ENCODE measurements at regions not wholly inside any gene's neighbourhood (a gene's known extent, or its start where the extent isn't known, plus 50 kb on each side); places are given as distances from the start of the nearest gene placed in this dataset.

DNA sequence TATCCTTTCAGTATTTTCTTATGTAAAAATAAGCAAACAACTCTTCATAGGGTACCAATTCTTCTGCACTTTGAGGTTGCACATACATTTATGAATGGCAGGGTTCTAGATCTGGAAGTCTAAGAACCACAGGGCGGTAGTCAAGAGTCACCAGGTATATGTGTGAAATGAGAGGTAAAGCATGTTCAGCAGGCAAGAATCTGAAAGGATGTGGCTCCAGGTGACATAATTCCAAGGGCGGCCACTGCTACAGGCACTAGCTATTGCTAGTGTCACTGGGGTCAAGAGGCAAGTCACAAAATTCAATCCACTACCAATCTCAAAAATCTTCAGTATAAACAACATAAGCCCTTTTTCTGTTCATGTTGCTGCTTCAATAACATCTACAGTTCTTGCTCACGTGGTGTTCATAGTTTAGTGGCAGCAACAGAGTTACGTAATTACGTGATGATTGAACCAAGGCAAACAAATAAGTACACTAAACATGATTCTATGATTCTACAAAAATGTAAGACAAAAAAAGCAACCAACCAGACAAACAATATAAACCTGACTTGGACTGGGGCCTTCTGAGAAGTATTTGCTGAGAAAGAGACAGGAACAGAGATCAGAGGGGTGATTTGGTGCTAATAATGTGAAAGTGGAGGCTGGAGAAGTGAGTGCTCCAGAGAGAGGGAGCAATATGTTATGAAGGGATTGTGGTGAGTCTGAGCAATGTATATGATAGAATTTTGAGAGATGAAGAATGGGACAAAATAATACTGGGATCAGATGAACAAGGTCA is 101.7 kb downstream of the NAA11 start:
- Histone ChIP-seq H3K27me3 (ENCODE audit: low read length) (no peaks in the 10 kb centered on the region), H4K20me1 (ENCODE audit: low read length) (no peaks in the 10 kb centered on the region), H3K4me1 (ENCODE audit: insufficient read depth, low read length) (no peaks in the 10 kb centered on the region), H3F3A (ENCODE audit: low read length, unreplicated experiment) (no peaks in the 10 kb centered on the region), H3K9me3 (ENCODE audit: low read length) (no peaks in the 10 kb centered on the region), H3K36me3 (ENCODE audit: low read depth, low read length) (no peaks in the 10 kb centered on the region), H3K4me3 (ENCODE audit: low read length) (no peak overlapping the region), H3K27ac (ENCODE audit: low read length) (no peak overlapping the region), H3K9me2 (replicated peaks; ENCODE audit: low read length) (no peaks in the 10 kb centered on the region), H3K4me2 (ENCODE audit: low read length) (no peak overlapping the region), H2AFZ (ENCODE audit: low read length) (no peak overlapping the region), H3K79me2 (ENCODE audit: low read length) (no peaks in the 10 kb centered on the region), H3K9ac (ENCODE audit: low read length) (no peak overlapping the region)
- no TSS peak for BruUV-seq (replicated peaks)
- ChIA-PET CTCF (no interaction called here), POLR2A (ENCODE audit: unreplicated experiment) (no interaction called here)
- intact Hi-C loops (cut with micrococcal nuclease): no loop called here
- no peak for DNase-seq
- no peak for ATAC-seq
- TF ChIP-seq CTCF (conservative IDR thresholded peaks at IDR 0.05; ENCODE audit: low read depth, low read length) (no peak), EZH2phosphoT487 (IDR thresholded peaks at IDR 0.05; ENCODE audit: borderline replicate concordance, low read length) (no peak), EZH2 (IDR thresholded peaks at IDR 0.05; ENCODE audit: low read length, unreplicated experiment) (no peak)

GRCh38 chr4:79217025-79217424 is 108.8 kb downstream of the NAA11 start:
- Histone ChIP-seq H3K9me3 (ENCODE audit: low read length) (no peaks in the 10 kb centered on the region), H4K20me1 (ENCODE audit: low read length) (no peaks in the 10 kb centered on the region), H3K27me3 (ENCODE audit: low read length) (no peaks in the 10 kb centered on the region), H3K9ac (ENCODE audit: low read length) (no peak overlapping the region), H3K4me1 (ENCODE audit: insufficient read depth, low read length) (no peaks in the 10 kb centered on the region), H3K4me3 (ENCODE audit: low read length) (no peak overlapping the region), H3K27ac (ENCODE audit: low read length) (no peak overlapping the region), H3K79me2 (ENCODE audit: low read length) (no peaks in the 10 kb centered on the region), H2AFZ (ENCODE audit: low read length) (no peak overlapping the region), H3F3A (ENCODE audit: low read length, unreplicated experiment) (no peaks in the 10 kb centered on the region), H3K36me3 (ENCODE audit: low read depth, low read length) (no peaks in the 10 kb centered on the region), H3K9me2 (replicated peaks; ENCODE audit: low read length) (no peaks in the 10 kb centered on the region), H3K4me2 (ENCODE audit: low read length) (no peak overlapping the region)
- ChIA-PET CTCF (no interaction called here), POLR2A (ENCODE audit: unreplicated experiment) (no interaction called here)
- intact Hi-C loops (cut with micrococcal nuclease): no loop called here
- no peak for DNase-seq
- BruUV-seq (replicated peaks): no TSS peak
- no peak for ATAC-seq
- no peak for TF ChIP-seq CTCF (conservative IDR thresholded peaks at IDR 0.05; ENCODE audit: low read depth, low read length)
- TF ChIP-seq EZH2phosphoT487 (IDR thresholded peaks at IDR 0.05; ENCODE audit: borderline replicate concordance, low read length): no peak
- no peak for TF ChIP-seq EZH2 (IDR thresholded peaks at IDR 0.05; ENCODE audit: low read length, unreplicated experiment)

GRCh38 chr4:79213702-79214101 is 112.2 kb downstream of the NAA11 start:
- ATAC-seq (no peak), DNase-seq (no peak)
- H3F3A ChIP-seq (ENCODE audit: low read length, unreplicated experiment): no peaks in the 10 kb centered on the region
- H3K27me3 ChIP-seq (ENCODE audit: low read length): no peaks in the 10 kb centered on the region
- no peaks in the 10 kb centered on the region for H4K20me1 ChIP-seq (ENCODE audit: low read length)
- no peak overlapping the region for H3K9ac ChIP-seq (ENCODE audit: low read length)
- H3K9me2 ChIP-seq (replicated peaks; ENCODE audit: low read length): no peaks in the 10 kb centered on the region
- H2AFZ ChIP-seq (ENCODE audit: low read length): no peak overlapping the region
- H3K4me1 ChIP-seq (ENCODE audit: insufficient read depth, low read length): no peaks in the 10 kb centered on the region
- POLR2A ChIA-PET (ENCODE audit: unreplicated experiment): no interaction called here
- TF ChIP-seq EZH2 (IDR thresholded peaks at IDR 0.05; ENCODE audit: low read length, unreplicated experiment): no peak
- TF ChIP-seq CTCF (conservative IDR thresholded peaks at IDR 0.05; ENCODE audit: low read depth, low read length): no peak
- TF ChIP-seq EZH2phosphoT487 (IDR thresholded peaks at IDR 0.05; ENCODE audit: borderline replicate concordance, low read length): no peak
- no peak overlapping the region for H3K27ac ChIP-seq (ENCODE audit: low read length)
- H3K36me3 ChIP-seq (ENCODE audit: low read depth, low read length): no peaks in the 10 kb centered on the region
- intact Hi-C loops (cut with micrococcal nuclease): no loop called here
- CTCF ChIA-PET: no interaction called here
- no peaks in the 10 kb centered on the region for H3K9me3 ChIP-seq (ENCODE audit: low read length)
- H3K4me2 ChIP-seq (ENCODE audit: low read length): no peak overlapping the region
- no peak overlapping the region for H3K4me3 ChIP-seq (ENCODE audit: low read length)
- H3K79me2 ChIP-seq (ENCODE audit: low read length): no peaks in the 10 kb centered on the region
- no TSS peak for BruUV-seq (replicated peaks)

Measured in PC-3 (cell line).